OCI-LY1 (cell line): ENCODE measurements at regions not wholly inside any gene's neighbourhood (a gene's known extent, or its start where the extent isn't known, plus 50 kb on each side); places are given as distances from the start of the nearest gene placed in this dataset.
"Not testable (repeated sequence)": the region's sequence is repeated elsewhere in the genome, so short reads cannot be mapped to it uniquely, and the experiment has no call there.

Source experiments
- H2AFZ ChIP-seq: fragments of 200-600 bp; sonication (generic), shearing (Covaris generic); 2 replicates; pipeline ENCODE4 v1.6.0; 2014; ENCODE audit warnings: antibody characterized with exemption, mild to moderate bottlenecking, low read length
- H3F3A ChIP-seq: fragments of 200-600 bp; sonication (generic), shearing (Covaris generic); 2 replicates; pipeline ENCODE4 v1.6.0; 2014; ENCODE audit warnings: mild to moderate bottlenecking, antibody characterized with exemption, low read length, moderate library complexity; ENCODE audit not compliant: insufficient read depth
- H3K27ac ChIP-seq: fragments of 200-600 bp; sonication (generic); 2 replicates; pipeline ENCODE4 v1.5.1; 2014; ENCODE audit warnings: low read length, mixed run types, mild to moderate bottlenecking, low read depth; ENCODE audit not compliant: poor library complexity, severe bottlenecking
- H3K27me3 ChIP-seq: fragments of 200-600 bp; sonication (generic); 2 replicates; pipeline ENCODE4 v1.6.0; 2014; ENCODE audit warnings: antibody characterized with exemption, mild to moderate bottlenecking, low read length, moderate library complexity; ENCODE audit not compliant: insufficient read depth
- H3K36me3 ChIP-seq: fragments of 200-600 bp; sonication (generic); 2 replicates; pipeline ENCODE4 v1.6.1; 2014; ENCODE audit warnings: mild to moderate bottlenecking, antibody characterized with exemption, low read length, moderate library complexity, mixed read lengths; ENCODE audit not compliant: insufficient read depth
- H3K4me1 ChIP-seq: fragments of 200-600 bp; sonication (generic); 2 replicates; pipeline ENCODE4 v1.5.1; 2014; ENCODE audit warnings: mild to moderate bottlenecking, low read length, moderate library complexity; ENCODE audit not compliant: insufficient read depth, severe bottlenecking
- H3K4me2 ChIP-seq: fragments of 200-600 bp; sonication (generic), shearing (Covaris generic); 2 replicates; pipeline ENCODE4 v1.6.1; 2014; ENCODE audit warnings: low read length
- H3K4me3 ChIP-seq: fragments of 200-600 bp; sonication (generic); 2 replicates; pipeline ENCODE4 v1.5.1; 2014; ENCODE audit warnings: low read length, low read depth, mild to moderate bottlenecking, mixed read lengths; ENCODE audit not compliant: poor library complexity, severe bottlenecking
- H3K79me2 ChIP-seq: fragments of 200-600 bp; shearing (Covaris generic); 2 replicates; pipeline ENCODE4 v1.6.1; 2016; ENCODE audit warnings: mixed run types, low read length, mixed read lengths; ENCODE audit not compliant: insufficient read depth
- H3K9ac ChIP-seq: fragments of 200-600 bp; sonication (generic), shearing (Covaris generic); 2 replicates; pipeline ENCODE4 v1.6.1; 2014; ENCODE audit warnings: mild to moderate bottlenecking, low read length, mixed read lengths
- H3K9me2 ChIP-seq: fragments of 200-600 bp; sonication (generic), shearing (Covaris generic); 2 replicates; pipeline ENCODE4 v1.6.1; 2014; ENCODE audit warnings: low read depth, mild to moderate bottlenecking, low read length, mixed read lengths
- H3K9me3 ChIP-seq: fragments of 200-600 bp; shearing (Covaris generic); 2 replicates; pipeline ENCODE4 v1.6.1; 2014; ENCODE audit warnings: low read length, mixed read lengths
- H4K20me1 ChIP-seq: fragments of 200-600 bp; sonication (generic), shearing (Covaris generic); 2 replicates; pipeline ENCODE4 v1.6.0; 2016; ENCODE audit warnings: mild to moderate bottlenecking, low read length; ENCODE audit not compliant: insufficient read depth

DNA sequence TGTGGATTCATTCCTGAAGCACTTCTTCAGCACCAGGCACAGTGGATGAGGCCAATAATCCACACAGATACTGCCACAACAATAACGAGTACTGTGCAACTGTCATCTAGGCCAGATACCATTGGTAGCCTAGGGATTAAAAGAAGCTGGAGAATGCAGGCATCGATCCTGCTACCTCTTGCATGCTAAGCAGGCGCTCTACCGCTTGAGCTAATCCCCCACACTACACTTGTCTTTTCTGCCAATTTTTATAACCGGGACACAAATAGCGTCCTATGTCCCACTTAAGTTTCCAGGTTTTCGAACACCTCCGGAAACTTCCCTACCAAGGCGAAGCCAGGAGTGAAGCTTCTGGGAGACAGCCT is 475.9 kb downstream of the PRIM2 start:
- not testable (repeated sequence) for H3F3A ChIP-seq, H3K9me3 ChIP-seq, H3K4me3 ChIP-seq, H3K9me2 ChIP-seq, H3K27ac ChIP-seq, H3K4me1 ChIP-seq, H3K9ac ChIP-seq, H3K79me2 ChIP-seq, H3K27me3 ChIP-seq, H3K36me3 ChIP-seq, H3K4me2 ChIP-seq, H2AFZ ChIP-seq, H4K20me1 ChIP-seq

DNA sequence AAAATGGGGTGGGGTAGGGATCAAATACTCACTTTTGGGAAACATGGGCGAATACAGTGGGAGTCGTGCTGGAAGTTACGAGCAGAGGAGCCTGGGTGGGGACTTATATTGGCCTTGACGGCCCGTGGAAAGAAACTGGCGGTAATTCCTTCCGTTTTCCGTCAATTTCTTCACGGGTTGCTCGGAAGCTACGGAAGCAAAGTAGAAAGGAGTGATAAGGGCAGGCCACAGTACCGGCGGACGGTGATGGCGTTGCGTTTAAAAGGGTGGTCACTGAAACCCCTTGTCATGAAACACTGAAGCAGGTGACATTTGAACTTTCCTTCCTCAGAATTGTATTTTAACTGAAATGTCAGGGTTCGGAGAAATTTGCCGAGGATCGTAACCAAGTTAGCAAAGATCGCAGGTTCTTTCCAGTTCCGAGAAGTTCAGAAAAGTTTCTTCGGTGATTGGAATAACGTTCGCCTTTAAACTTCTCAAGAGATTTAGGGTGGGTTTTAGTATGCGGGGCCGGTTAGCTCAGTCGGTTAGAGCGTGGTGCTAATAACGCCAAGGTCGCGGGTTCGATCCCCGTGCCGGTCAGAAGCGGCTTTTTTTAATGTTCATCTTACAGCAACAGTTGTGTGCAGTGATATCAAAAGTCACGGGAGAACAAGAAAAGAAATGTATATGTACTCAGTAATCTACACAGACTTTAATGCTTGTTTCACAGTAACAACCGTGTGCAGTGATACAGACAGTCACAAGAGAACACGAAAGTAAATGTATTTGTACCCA is 482.5 kb downstream of the PRIM2 start:
- H3F3A ChIP-seq, H3K9me3 ChIP-seq, H3K9me2 ChIP-seq, H3K79me2 ChIP-seq, H3K4me1 ChIP-seq, H3K4me2 ChIP-seq, H3K27ac ChIP-seq, H3K27me3 ChIP-seq, H3K36me3 ChIP-seq, H3K4me3 ChIP-seq, H2AFZ ChIP-seq, H3K9ac ChIP-seq, H4K20me1 ChIP-seq: not testable (repeated sequence)

DNA sequence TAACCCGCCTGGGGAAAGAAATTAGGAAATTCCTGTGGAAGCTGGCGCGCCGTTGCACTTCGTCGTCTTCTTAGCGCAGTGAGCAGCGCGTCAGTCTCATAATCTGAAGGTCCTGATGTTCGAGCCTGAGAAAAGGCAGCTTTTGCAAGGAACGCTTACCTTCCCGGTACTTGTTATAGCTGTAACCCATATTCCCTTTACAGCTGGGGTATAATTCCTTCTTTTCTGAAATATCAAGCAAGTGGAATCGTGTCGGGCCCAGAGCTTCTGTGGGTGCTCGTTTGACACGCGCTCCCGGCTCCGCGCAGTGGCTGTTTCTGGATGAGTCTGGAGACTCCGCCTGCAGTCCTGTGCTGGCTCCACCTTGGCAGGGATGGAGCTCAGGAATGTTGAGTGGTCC is 491.2 kb downstream of the PRIM2 start:
- H3K4me1 ChIP-seq, H3F3A ChIP-seq, H3K27ac ChIP-seq, H3K36me3 ChIP-seq, H3K4me3 ChIP-seq, H4K20me1 ChIP-seq, H3K79me2 ChIP-seq, H3K27me3 ChIP-seq, H2AFZ ChIP-seq, H3K9ac ChIP-seq, H3K4me2 ChIP-seq, H3K9me3 ChIP-seq, H3K9me2 ChIP-seq: not testable (repeated sequence)

DNA sequence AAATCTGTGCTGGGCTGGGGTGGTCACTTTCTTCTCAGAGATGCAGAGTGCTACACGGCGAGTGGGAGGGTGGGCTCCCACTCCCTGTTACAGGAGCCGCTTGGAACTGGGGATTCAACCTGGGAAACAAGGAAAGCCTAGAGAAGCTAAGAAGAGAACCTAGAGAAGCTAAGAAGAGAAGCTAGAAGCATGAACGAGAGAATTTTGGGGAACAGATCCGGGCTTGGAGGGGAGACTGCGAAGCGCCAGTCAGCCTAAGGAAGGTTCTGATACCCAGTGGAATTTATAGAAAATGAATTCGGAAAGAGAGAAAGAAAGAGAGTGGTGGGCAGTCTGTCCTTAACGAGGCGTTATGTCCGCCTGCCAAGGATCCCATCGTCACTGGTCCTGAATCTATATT is 492.0 kb downstream of the PRIM2 start:
- H3K9ac ChIP-seq, H4K20me1 ChIP-seq, H2AFZ ChIP-seq, H3K79me2 ChIP-seq, H3K4me2 ChIP-seq, H3K9me2 ChIP-seq, H3F3A ChIP-seq, H3K27me3 ChIP-seq, H3K36me3 ChIP-seq, H3K9me3 ChIP-seq, H3K4me1 ChIP-seq, H3K4me3 ChIP-seq, H3K27ac ChIP-seq: not testable (repeated sequence)

DNA sequence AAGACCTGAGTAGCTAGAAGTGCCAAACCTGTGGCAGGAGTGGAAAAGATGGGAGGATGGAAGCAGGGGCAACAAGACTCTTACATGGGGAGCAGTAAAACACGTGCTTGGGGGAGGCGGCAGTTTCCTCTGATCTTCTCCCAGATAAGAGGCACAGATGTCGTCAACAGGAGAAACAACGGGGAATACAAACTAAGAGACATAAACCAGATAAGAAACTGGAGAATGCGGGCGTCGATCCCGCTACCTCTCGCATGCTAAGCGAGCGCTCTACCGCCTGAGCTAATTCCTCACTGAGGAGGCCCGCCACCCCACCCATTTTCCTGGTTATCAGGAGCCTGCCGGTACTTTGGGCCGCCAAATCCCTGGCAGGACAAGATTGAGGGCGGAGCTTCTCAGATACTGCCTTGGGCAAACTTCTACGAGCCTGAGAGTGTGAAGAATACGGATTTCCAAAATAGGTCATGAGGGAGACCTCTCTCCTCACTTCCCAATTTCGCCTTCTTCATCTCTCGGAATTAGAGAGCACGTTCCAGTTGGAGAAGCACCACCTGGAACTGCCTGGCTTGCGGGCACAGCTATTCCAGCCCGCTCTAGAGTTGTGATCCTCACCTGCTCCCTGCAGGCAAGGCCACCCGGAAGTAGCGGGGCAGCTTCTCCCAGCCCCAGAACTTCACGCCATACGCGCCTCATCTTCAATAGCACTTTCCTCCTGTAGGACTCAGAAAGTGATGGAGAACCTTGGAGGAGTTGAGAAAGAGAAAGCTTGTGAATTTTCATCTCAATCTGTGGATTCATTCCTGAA is 496.0 kb downstream of the PRIM2 start:
- not testable (repeated sequence) for H3K36me3 ChIP-seq, H3K9me3 ChIP-seq, H3K27me3 ChIP-seq, H4K20me1 ChIP-seq, H3K79me2 ChIP-seq, H3K4me2 ChIP-seq, H3K9ac ChIP-seq, H3F3A ChIP-seq, H3K9me2 ChIP-seq, H2AFZ ChIP-seq, H3K4me1 ChIP-seq, H3K4me3 ChIP-seq, H3K27ac ChIP-seq

DNA sequence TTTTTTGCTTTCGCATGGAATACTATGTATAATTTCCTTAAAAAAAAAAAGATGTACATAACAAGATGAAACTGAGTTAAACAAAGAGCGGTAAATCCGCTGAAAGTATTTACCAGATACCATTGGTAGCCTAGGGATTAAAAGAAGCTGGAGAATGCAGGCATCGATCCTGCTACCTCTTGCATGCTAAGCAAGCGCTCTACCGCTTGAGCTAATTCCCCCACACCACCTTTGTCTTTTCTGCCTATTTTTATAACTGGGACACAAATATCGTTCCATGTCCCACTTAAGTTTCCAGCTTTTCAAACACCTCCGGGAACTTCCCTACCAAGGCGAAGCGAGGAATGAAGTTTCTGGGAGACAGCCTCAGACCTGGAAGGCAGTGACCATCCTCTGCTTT is 498.4 kb downstream of the PRIM2 start:
- not testable (repeated sequence) for H3K27ac ChIP-seq, H3K4me3 ChIP-seq, H3F3A ChIP-seq, H2AFZ ChIP-seq, H4K20me1 ChIP-seq, H3K36me3 ChIP-seq, H3K4me1 ChIP-seq, H3K27me3 ChIP-seq, H3K4me2 ChIP-seq, H3K9me2 ChIP-seq, H3K9ac ChIP-seq, H3K79me2 ChIP-seq, H3K9me3 ChIP-seq

DNA sequence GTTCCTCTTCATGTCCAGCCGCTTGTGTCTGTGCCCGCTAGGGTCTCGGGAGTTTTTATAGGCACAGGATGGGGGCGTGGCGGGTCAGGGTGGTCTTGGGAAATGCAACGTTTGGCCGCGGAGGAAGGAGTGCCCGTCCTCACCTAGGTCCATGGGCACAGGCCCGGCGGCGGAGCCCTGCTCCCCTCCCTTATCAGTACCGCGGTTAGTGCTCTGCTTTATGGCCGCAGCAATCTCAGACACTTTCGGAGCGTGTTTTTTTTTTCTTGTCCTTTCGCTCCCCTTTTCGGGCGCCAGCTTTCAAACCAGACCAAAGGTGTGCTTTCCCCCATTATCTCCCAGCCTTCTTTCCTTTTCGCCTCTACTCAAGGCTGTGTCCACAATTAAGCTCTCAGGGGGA is 503.9 kb downstream of the PRIM2 start:
- not testable (repeated sequence) for H3K27ac ChIP-seq, H3K9me3 ChIP-seq, H3K27me3 ChIP-seq, H3K9me2 ChIP-seq, H4K20me1 ChIP-seq, H3F3A ChIP-seq, H3K4me1 ChIP-seq, H3K4me2 ChIP-seq, H3K4me3 ChIP-seq, H3K9ac ChIP-seq, H3K79me2 ChIP-seq, H3K36me3 ChIP-seq, H2AFZ ChIP-seq
